Lower lobe of right lung (tissue), 2 donors: ENCODE measurements at regions not wholly inside any gene's neighbourhood (a gene's known extent, or its start where the extent isn't known, plus 50 kb on each side); places are given as distances from the start of the nearest gene placed in this dataset.

Source experiments
- ATAC-seq, 2 donors: fragments of 200-7000 bp; cut with Tn5 transposase; one replicate each; pipeline ENCODE4 v1.9.1; 2020 to 2022; ENCODE audit warnings: mild to moderate bottlenecking in 2 of 2, moderate library complexity in 2 of 2
- DNase-seq: peaks from one replicate; pipeline ENCODE4 v3.0.0-alpha.2; 2020
- H3K27ac ChIP-seq: fragments of 200-600 bp; one replicate; pipeline ENCODE4 v1.8.0; 2022
- H3K27me3 ChIP-seq: fragments of 200-600 bp; one replicate; pipeline ENCODE4 v1.8.0; 2022; ENCODE audit warnings: low read depth
- H3K36me3 ChIP-seq: fragments of 200-600 bp; one replicate; pipeline ENCODE4 v1.8.0; 2022; ENCODE audit warnings: mild to moderate bottlenecking
- H3K4me1 ChIP-seq: fragments of 200-600 bp; one replicate; pipeline ENCODE4 v1.8.0; 2022
- H3K4me3 ChIP-seq: fragments of 200-600 bp; one replicate; pipeline ENCODE4 v1.8.0; 2022; ENCODE audit warnings: mild to moderate bottlenecking
- H3K9me3 ChIP-seq: fragments of 200-600 bp; one replicate; pipeline ENCODE4 v1.8.0; 2022
- intact Hi-C: fragments of 100-400 bp; cut with DNase I; formaldehyde crosslinking; loops from one replicate; pipeline ENCODE4 v1.11.0; 2022
- TF ChIP-seq, protein P1 (sequence below): fragments of 200-600 bp; IDR thresholded peaks from one replicate; pipeline ENCODE4 v1.8.0; 2022; ENCODE audit warnings: antibody characterized with exemption, mild to moderate bottlenecking
- donor health status: DM: no; HTN: yes; CAD: no; lungs with severe emphysema.

- TF ChIP-seq, protein P1, sequence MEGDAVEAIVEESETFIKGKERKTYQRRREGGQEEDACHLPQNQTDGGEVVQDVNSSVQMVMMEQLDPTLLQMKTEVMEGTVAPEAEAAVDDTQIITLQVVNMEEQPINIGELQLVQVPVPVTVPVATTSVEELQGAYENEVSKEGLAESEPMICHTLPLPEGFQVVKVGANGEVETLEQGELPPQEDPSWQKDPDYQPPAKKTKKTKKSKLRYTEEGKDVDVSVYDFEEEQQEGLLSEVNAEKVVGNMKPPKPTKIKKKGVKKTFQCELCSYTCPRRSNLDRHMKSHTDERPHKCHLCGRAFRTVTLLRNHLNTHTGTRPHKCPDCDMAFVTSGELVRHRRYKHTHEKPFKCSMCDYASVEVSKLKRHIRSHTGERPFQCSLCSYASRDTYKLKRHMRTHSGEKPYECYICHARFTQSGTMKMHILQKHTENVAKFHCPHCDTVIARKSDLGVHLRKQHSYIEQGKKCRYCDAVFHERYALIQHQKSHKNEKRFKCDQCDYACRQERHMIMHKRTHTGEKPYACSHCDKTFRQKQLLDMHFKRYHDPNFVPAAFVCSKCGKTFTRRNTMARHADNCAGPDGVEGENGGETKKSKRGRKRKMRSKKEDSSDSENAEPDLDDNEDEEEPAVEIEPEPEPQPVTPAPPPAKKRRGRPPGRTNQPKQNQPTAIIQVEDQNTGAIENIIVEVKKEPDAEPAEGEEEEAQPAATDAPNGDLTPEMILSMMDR = no peak
- ATAC-seq = no peak
- Histone ChIP-seq H3K36me3 (no peaks in the 10 kb centered on the region), H3K4me3 (no peak overlapping the region), H3K27me3 (no peaks in the 10 kb centered on the region), H3K27ac (no peak overlapping the region), H3K4me1 (no peaks in the 10 kb centered on the region), H3K9me3 (no peaks in the 10 kb centered on the region)
- no peak for DNase-seq
- intact Hi-C loops = no loop called here
Measured at GRCh38 chr18:67650686-67651385, 134.3 kb upstream of the DSEL start.

- Histone ChIP-seq H3K4me1 (no peaks in the 10 kb centered on the region), H3K4me3 (no peak overlapping the region), H3K27me3 (no peaks in the 10 kb centered on the region), H3K9me3 (no peaks in the 10 kb centered on the region), H3K27ac (no peak overlapping the region), H3K36me3 (no peaks in the 10 kb centered on the region)
- no peak for ATAC-seq
- TF ChIP-seq, protein P1 = no peak
- no peak for DNase-seq
- intact Hi-C loops = no loop called here
Measured at GRCh38 chr18:67646890-67647289, 130.4 kb upstream of the DSEL start.

DNA sequence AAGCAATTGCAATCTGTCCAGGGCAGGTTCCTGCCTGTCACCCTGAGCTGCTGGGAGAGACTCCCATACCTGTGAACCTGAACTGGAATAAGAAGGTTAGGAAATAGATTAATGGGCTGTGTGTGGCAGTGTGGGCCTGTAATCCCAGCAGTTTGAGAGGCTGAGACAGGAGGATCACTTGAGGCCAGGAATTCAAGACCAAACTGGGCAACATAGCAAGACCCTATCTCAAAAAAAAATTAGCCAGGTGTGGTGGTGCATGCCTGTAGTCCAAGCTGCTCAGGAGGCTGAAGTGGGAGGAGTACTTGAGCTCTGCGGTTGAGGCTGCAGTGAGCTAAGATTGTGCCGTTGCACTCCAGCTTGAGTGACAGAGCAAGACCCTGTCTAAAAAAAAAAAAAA lies 127.7 kb upstream of the DSEL start:
- TF ChIP-seq, protein P1 = no peak
- no peak for DNase-seq
- H3K27ac ChIP-seq = no peak overlapping the region
- H3K4me3 ChIP-seq = no peak overlapping the region
- intact Hi-C loops = no loop called here
- H3K9me3 ChIP-seq = no peaks in the 10 kb centered on the region
- H3K27me3 ChIP-seq = no peaks in the 10 kb centered on the region
- no peaks in the 10 kb centered on the region for H3K36me3 ChIP-seq
- H3K4me1 ChIP-seq = no peaks in the 10 kb centered on the region
- no peak for ATAC-seq

DNA sequence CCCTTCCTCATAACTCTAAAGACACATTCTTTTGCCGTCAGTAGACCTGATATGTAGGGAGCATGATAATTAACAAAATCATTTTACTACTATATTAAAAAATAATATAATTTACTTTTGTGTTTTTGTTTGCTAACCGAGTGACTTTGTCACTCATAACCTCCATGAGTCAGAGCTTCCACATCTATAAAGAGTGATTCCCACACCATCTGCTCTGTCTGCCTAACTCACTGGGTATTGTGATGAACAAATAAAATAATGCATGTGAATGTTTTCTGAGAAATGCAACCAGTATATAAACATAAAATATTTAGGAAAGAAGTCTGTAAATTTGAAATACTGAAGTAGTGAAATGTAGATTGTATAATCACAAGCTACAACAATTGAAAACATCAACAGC lies 123.4 kb upstream of the DSEL start:
- no peaks in the 10 kb centered on the region for H3K4me1 ChIP-seq
- no peak overlapping the region for H3K27ac ChIP-seq
- H3K36me3 ChIP-seq = no peaks in the 10 kb centered on the region
- H3K27me3 ChIP-seq = no peaks in the 10 kb centered on the region
- intact Hi-C loops = no loop called here
- no peaks in the 10 kb centered on the region for H3K9me3 ChIP-seq
- TF ChIP-seq, protein P1 = no peak
- DNase-seq (no peak), ATAC-seq (no peak)
- H3K4me3 ChIP-seq = no peak overlapping the region

DNA sequence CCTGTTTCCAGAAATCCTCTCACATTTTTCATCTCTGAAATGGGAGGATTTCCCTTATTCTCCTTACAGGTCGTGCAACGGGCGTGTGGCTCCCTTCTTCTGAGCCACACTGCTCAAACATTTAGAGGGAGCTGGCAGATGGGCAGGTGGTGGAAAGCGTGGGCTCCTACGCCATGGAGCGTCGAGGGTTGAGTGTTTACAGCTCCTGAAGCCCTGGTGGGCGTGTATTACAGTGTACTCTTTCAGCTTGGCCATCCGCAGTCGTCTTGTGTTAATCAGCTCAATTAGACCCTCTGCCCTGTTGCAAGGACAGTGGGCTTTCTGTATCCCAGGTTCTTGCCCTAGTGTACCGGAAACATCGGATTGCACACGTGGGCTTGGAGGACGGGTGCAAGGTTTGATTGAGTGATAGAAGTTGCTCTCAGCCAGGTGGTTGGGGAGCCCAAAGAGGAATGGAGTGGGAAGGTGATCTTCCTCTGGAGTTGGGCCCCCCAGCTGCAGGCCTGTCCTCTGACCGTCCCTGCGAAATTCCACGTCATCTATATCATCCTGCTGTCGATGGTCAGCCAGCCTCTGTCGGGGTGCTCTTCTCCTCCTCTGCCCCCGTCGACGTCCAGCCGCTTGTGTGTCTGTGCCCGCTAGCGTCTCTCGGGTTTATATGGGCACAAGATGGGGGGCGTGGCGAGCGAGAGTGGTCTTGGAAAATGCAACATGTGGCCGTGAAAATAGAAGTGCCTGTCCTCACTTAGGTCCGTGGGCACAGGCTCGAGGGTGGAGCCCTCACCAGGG lies 120.3 kb upstream of the DSEL start:
- intact Hi-C loops = no loop called here

More for the DNA sequence above, 120.3 kb upstream of the DSEL start:
- no peak for DNase-seq
- no peaks in the 10 kb centered on the region for H3K36me3 ChIP-seq
- H3K4me3 ChIP-seq = no peak overlapping the region
- TF ChIP-seq, protein P1 = no peak
- no peaks in the 10 kb centered on the region for H3K9me3 ChIP-seq
- no peak for ATAC-seq
- no peaks in the 10 kb centered on the region for H3K4me1 ChIP-seq
- no peaks in the 10 kb centered on the region for H3K27me3 ChIP-seq
- no peak overlapping the region for H3K27ac ChIP-seq
